ENCODE measurements at regions not wholly inside any gene's neighbourhood (a gene's known extent, or its start where the extent isn't known, plus 50 kb on each side); places are given as distances from the start of the nearest gene placed in this dataset.

GRCh38 chr2:144156736-144157640 lies 362.9 kb downstream of the ZEB2 start:
- TF ChIP-seq CTCF (IDR thresholded peaks at IDR 0.05) (no peak), POLR2AphosphoS5 (IDR thresholded peaks at IDR 0.05) (no peak), POLR2A (IDR thresholded peaks at IDR 0.05) (no peak), EP300 (IDR thresholded peaks at IDR 0.05) (no peak)

Measured in upper lobe of left lung (tissue), 4 donors.